ENCODE measurements at regions not wholly inside any gene's neighbourhood (a gene's known extent, or its start where the extent isn't known, plus 50 kb on each side); places are given as distances from the start of the nearest gene placed in this dataset.
"Not testable (repeated sequence)": the region's sequence is repeated elsewhere in the genome, so short reads cannot be mapped to it uniquely, and the experiment has no call there.

GRCh38 chr1:101484689-101485338, 248.0 kb downstream of the S1PR1 start:
- DNase-seq, result no peak
- 43 to 70% (median 45%) methylated on average over 2 of the region's 2 CpGs for WGBS, 5 donors
- H3K27me3 ChIP-seq (replicated peaks in 1 of 7), result no peaks in the 10 kb centered on the region

DNA sequence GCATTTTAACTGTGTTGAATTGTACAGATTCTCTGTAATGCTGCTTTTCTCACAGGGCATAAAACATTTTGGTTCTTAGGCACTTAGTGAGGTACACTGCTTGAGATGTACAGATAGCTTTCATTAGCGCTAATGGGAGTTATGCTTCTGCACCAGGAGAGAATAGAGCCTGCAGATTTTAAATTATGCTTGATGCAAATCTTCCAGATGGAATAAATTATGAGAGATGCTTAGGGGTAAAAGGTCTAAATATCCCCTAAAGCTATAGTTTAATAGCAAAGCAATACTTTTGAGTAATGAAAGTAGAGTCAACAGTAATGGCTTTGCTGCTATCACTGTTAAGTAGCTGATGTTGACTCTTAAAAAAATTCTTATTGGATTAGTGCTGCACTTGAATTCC, 248.9 kb downstream of the S1PR1 start:
- Histone ChIP-seq H3K9me3 (peaks cover 0 to 19% (median 13%) of the 10 kb centered on the region in 8 donors), H3K36me3 (no peaks in the 10 kb centered on the region), H3K27me3 (replicated peaks in 1 of 7) (no peaks in the 10 kb centered on the region), H3K27ac (no peak overlapping the region), H3K4me1 (no peaks in the 10 kb centered on the region), H3K4me3 (no peak overlapping the region)
- intact Hi-C loops (cut with DNase I; ENCODE audit: low total_unique reads), result no loop called here
- WGBS, 5 donors, result 0 to 85% (median 0%) methylated on average over 1 of the region's 1 CpG
- no peak for DNase-seq
- no peak for TF ChIP-seq CTCF (IDR thresholded peaks at IDR 0.05 in 8 of 11, conservative IDR thresholded peaks at IDR 0.05 in 3 of 11)
- no peak for TF ChIP-seq POLR2AphosphoS5 (IDR thresholded peaks at IDR 0.05)
- TF ChIP-seq POLR2A (IDR thresholded peaks at IDR 0.05), result no peak

More at GRCh38 chr1:101484689-101485338, 248.0 kb downstream of the S1PR1 start:
- H3K4me1 ChIP-seq, result no peaks in the 10 kb centered on the region
- intact Hi-C loops (cut with DNase I; ENCODE audit: low total_unique reads), result no loop called here
- H3K36me3 ChIP-seq, result no peaks in the 10 kb centered on the region
- no peak overlapping the region for H3K27ac ChIP-seq
- peaks cover 0 to 10% (median 9%) of the 10 kb centered on the region in 8 donors for H3K9me3 ChIP-seq
- H3K4me3 ChIP-seq, result no peak overlapping the region
- no peak for TF ChIP-seq POLR2AphosphoS5 (IDR thresholded peaks at IDR 0.05)
- TF ChIP-seq CTCF (IDR thresholded peaks at IDR 0.05 in 8 of 11, conservative IDR thresholded peaks at IDR 0.05 in 3 of 11), result no peak
- TF ChIP-seq POLR2A (IDR thresholded peaks at IDR 0.05), result no peak

DNA sequence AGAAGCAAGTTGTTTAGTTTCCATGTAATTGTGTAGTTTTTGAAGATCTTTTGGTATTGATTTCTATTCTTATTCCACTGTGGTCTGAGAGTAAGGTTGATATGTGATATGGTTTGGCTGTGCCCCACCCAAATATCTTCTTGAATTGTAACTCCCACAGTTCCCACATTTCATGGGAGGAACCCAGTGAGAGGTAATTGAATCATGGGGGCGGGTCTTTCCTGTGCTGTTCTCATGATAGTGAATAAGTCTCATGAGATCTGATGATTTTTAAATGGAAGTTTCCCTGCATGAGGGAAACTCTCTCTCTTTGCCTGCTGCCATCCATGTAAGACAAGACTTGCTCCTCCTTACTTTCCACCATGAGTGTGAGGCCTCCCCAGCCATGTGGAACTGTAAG, 255.3 kb downstream of the S1PR1 start:
- H3K4me3 ChIP-seq; H3K27me3 ChIP-seq (replicated peaks in 1 of 7); H3K4me1 ChIP-seq; H3K36me3 ChIP-seq; intact Hi-C loops (cut with DNase I; ENCODE audit: low total_unique reads); DNase-seq; H3K27ac ChIP-seq: not testable (repeated sequence)
- H3K9me3 ChIP-seq, result peaks cover 0 to 20% (median 13%) of the 10 kb centered on the region in 8 donors
- WGBS, 5 donors, result 75 to 89% (median 83%) methylated on average over 1 of the region's 1 CpG

DNA sequence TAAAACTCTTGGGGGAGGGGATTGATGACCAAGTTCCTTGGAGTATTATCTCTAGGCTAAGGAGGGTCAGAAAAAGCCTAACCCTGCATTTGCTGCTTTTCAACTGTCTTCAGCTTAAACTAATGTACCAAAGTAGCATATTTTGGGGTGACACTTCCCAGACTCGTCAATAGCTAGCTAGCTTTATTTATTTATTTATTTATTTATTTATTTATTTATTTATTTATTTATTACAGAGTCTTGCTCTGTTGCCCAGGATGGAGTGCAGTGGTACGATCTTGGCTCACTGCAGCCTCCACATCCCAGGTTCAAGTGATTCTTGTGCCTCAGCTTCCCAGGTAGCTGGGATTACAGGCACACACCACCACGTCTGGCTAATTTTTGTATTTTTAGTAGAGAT, 257.1 kb downstream of the S1PR1 start:
- H3K27me3 ChIP-seq (replicated peaks in 1 of 7); H3K4me1 ChIP-seq; DNase-seq; H3K36me3 ChIP-seq; intact Hi-C loops (cut with DNase I; ENCODE audit: low total_unique reads); H3K4me3 ChIP-seq; H3K27ac ChIP-seq: not testable (repeated sequence)
- peaks cover 0 to 19% (median 13%) of the 10 kb centered on the region in 8 donors for H3K9me3 ChIP-seq
- WGBS, 5 donors, result 79 to 92% (median 87%) methylated on average over 3 of the region's 3 CpGs

DNA sequence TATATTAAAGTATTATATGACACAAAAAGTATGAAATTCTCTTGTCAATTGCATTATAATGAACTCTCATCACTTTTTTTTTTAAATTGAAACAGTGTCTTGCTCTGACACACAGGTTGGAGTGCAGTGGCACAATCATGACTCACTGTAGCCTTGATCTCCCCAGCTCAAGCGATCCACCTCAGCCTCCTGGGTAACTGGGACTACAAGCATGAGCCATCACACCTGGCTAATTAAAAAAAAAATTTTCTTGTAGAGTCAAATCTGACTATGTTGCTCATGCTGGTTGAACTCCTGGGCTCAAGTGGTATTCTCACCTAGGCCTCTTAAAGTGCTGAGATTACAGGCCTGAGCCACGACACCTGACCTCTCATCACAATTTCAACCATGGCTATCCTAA, 259.3 kb downstream of the S1PR1 start:
- intact Hi-C loops (cut with DNase I; ENCODE audit: low total_unique reads), result no loop called here
- no peak for DNase-seq
- no peaks in the 10 kb centered on the region for H3K27me3 ChIP-seq (replicated peaks in 1 of 7)
- H3K9me3 ChIP-seq, result no peaks in the 10 kb centered on the region
- TF ChIP-seq POLR2A (IDR thresholded peaks at IDR 0.05) (no peak), CTCF (IDR thresholded peaks at IDR 0.05 in 8 of 11, conservative IDR thresholded peaks at IDR 0.05 in 3 of 11) (no peak), POLR2AphosphoS5 (IDR thresholded peaks at IDR 0.05) (no peak)
- no peaks in the 10 kb centered on the region for H3K36me3 ChIP-seq
- no peak overlapping the region for H3K4me3 ChIP-seq
- H3K4me1 ChIP-seq, result no peaks in the 10 kb centered on the region
- WGBS, 5 donors, result 73 to 89% (median 81%) methylated on average over 2 of the region's 2 CpGs
- H3K27ac ChIP-seq, result no peak overlapping the region
